Nephron progenitor cell (in vitro differentiated cells): ENCODE measurements at regions not wholly inside any gene's neighbourhood (a gene's known extent, or its start where the extent isn't known, plus 50 kb on each side); places are given as distances from the start of the nearest gene placed in this dataset.

ENCODE experiments used
- DNase-seq: peaks from one replicate; pipeline ENCODE4 v3.0.0; 2021
- H3K27ac Mint-ChIP-seq: 2 replicates; pipeline ENCODE4 v1.8.0; 2021; ENCODE audit warnings: mild to moderate bottlenecking, moderate library complexity, mixed read lengths
- H3K27me3 Mint-ChIP-seq: 2 replicates; pipeline ENCODE4 v1.8.0; 2021; ENCODE audit warnings: mild to moderate bottlenecking, low read depth, mixed read lengths; ENCODE audit not compliant: poor library complexity
- H3K36me3 Mint-ChIP-seq: 2 replicates; pipeline ENCODE4 v1.8.0; 2021; ENCODE audit warnings: low read depth, mixed read lengths
- H3K4me1 Mint-ChIP-seq: 2 replicates; pipeline ENCODE4 v1.8.0; 2021; ENCODE audit warnings: mixed read lengths
- H3K4me3 Mint-ChIP-seq: 2 replicates; pipeline ENCODE4 v1.8.0; 2021; ENCODE audit warnings: mild to moderate bottlenecking, moderate library complexity, mixed read lengths
- H3K9me3 Mint-ChIP-seq: 2 replicates; pipeline ENCODE4 v1.8.0; 2021; ENCODE audit warnings: mild to moderate bottlenecking, moderate library complexity, mixed read lengths
- TF ChIP-seq, protein P1 (sequence below): fragments of 200-600 bp; sonication (generic); IDR thresholded peaks from 2 replicates; pipeline ENCODE4 v1.5.0; 2021; ENCODE audit warnings: antibody characterized with exemption

DNA sequence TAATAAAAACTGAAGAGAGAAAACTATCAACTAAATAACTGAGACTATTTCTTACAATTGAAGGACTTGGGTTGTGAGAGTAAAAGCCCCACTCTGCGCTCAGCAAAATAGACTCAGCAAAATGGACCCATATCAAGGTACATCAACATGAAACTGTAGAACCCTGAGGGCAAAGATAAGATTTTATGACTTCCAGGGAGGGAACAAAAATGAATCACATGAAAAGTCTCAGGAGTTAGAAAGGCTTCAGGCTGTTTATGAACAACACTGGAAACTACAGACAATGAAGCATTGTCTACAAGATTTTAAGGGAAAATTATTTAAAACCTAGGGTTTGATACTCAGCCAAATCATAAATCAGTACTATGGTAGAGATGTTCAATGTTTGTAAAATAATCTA is 434.3 kb downstream of the PTPRC start:
- DNase-seq, result no peak
- Mint-ChIP-seq H3K36me3 (no peaks in the 10 kb centered on the region), H3K9me3 (no peaks in the 10 kb centered on the region), H3K27ac (no peak overlapping the region), H3K4me1 (no peaks in the 10 kb centered on the region), H3K4me3 (no peak overlapping the region), H3K27me3 (peaks cover 5% of the 10 kb centered on the region)
- TF ChIP-seq, protein P1, sequence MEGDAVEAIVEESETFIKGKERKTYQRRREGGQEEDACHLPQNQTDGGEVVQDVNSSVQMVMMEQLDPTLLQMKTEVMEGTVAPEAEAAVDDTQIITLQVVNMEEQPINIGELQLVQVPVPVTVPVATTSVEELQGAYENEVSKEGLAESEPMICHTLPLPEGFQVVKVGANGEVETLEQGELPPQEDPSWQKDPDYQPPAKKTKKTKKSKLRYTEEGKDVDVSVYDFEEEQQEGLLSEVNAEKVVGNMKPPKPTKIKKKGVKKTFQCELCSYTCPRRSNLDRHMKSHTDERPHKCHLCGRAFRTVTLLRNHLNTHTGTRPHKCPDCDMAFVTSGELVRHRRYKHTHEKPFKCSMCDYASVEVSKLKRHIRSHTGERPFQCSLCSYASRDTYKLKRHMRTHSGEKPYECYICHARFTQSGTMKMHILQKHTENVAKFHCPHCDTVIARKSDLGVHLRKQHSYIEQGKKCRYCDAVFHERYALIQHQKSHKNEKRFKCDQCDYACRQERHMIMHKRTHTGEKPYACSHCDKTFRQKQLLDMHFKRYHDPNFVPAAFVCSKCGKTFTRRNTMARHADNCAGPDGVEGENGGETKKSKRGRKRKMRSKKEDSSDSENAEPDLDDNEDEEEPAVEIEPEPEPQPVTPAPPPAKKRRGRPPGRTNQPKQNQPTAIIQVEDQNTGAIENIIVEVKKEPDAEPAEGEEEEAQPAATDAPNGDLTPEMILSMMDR, result no peak

DNA sequence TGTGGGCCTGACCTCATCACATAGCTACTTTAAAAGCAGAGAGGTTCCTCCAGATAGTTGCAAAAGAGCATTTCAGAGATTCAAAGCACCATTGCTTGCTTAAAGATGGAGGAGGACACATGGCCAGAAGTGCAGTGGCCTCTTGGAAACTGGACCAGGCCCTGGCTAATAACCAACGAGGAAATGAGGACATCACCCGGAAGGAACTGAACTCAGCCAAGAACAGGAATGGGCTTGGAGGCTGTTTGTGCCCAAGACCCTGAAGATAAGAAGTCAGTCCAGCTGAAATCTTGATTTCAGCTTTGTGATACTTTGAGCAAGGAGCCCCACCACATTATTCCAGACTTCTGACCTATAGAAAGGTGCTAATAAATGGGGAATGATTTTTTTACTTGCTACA is 437.0 kb downstream of the PTPRC start:
- H3K9me3 Mint-ChIP-seq, result no peaks in the 10 kb centered on the region
- H3K27me3 Mint-ChIP-seq, result peaks cover 5% of the 10 kb centered on the region
- peaks cover 4% of the 10 kb centered on the region for H3K4me1 Mint-ChIP-seq
- no peak for DNase-seq
- no peak overlapping the region for H3K4me3 Mint-ChIP-seq
- TF ChIP-seq, protein P1, result no peak
- H3K36me3 Mint-ChIP-seq, result no peaks in the 10 kb centered on the region
- H3K27ac Mint-ChIP-seq, result no peak overlapping the region

DNA sequence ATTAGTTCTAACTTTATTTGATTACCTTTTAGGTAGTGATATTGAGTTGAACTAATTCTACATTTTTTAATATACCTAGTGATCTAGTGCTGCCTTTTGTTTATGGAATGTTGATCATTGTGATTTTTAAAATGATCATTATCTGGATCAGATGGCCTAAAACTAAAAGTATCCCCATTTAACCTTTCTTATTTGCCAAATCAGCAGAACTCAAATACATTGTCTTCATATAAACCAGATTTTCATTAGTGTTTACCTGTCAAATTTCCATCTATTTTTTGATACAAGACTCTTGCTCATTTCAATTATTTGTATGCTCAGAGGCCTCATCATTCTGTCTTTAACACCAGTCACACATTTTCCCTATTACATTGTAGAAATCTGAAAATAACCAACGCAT is 441.2 kb downstream of the PTPRC start:
- H3K36me3 Mint-ChIP-seq, result no peaks in the 10 kb centered on the region
- no peaks in the 10 kb centered on the region for H3K9me3 Mint-ChIP-seq
- H3K27me3 Mint-ChIP-seq, result no peaks in the 10 kb centered on the region
- peaks cover 19% of the 10 kb centered on the region for H3K4me1 Mint-ChIP-seq
- TF ChIP-seq, protein P1, result no peak
- H3K4me3 Mint-ChIP-seq, result no peak overlapping the region
- H3K27ac Mint-ChIP-seq, result no peak overlapping the region
- no peak for DNase-seq

DNA sequence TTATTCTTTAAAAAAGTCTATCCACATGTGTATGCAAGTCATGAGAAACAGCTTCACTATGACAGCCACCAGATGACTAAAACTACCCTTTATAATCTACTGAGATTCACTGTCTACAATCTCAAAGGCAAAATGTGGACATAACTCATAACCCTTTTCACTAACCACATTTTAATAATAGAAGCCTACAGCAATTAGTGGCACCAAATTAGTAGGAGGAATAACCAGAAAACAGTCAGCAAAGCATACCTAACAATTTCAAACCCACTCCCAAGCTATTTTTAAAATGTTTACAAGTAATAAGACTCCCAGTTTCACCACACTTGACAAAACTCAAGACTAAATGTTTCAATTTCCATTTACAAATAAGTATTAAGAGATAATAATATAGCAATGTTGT is 442.9 kb downstream of the PTPRC start:
- Mint-ChIP-seq H3K9me3 (no peaks in the 10 kb centered on the region), H3K36me3 (peaks cover 5% of the 10 kb centered on the region), H3K4me3 (no peak overlapping the region), H3K27ac (no peak overlapping the region), H3K27me3 (no peaks in the 10 kb centered on the region), H3K4me1 (peaks cover 34% of the 10 kb centered on the region)
- TF ChIP-seq, protein P1, result no peak
- DNase-seq, result no peak

DNA sequence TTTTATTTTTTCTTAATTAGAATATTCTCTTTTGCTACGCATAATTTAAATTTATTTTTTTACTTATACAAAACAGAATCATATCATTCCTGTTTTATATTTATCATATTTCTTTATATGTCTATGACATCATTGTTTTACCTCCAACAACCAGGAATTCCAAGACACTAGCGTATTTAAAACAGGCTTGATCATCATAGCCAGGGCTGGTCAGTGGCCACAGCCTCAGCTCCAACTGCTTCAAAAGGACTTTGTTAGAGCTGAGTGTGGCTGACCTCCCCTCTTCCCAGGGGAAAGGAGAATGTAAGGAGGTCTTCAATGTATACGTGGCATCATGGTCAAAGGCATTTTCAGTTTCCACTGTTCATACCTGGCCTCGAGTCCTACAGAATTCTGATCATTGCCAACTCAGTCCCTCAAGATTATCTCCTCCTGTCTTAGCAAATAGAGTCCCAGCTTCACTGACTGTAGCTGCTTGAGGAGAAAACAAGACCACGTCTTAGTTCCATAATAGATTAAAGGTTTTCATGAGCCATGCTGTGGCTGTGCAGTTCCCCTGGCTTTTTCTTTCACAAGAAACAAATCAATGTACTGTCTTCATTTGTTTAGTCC is 444.0 kb downstream of the PTPRC start:
- Mint-ChIP-seq H3K27me3 (no peaks in the 10 kb centered on the region), H3K9me3 (no peaks in the 10 kb centered on the region), H3K27ac (no peak overlapping the region), H3K36me3 (peaks cover 5% of the 10 kb centered on the region), H3K4me1 (peaks cover 44% of the 10 kb centered on the region), H3K4me3 (no peak overlapping the region)
- DNase-seq, result no peak
- TF ChIP-seq, protein P1, result no peak

DNA sequence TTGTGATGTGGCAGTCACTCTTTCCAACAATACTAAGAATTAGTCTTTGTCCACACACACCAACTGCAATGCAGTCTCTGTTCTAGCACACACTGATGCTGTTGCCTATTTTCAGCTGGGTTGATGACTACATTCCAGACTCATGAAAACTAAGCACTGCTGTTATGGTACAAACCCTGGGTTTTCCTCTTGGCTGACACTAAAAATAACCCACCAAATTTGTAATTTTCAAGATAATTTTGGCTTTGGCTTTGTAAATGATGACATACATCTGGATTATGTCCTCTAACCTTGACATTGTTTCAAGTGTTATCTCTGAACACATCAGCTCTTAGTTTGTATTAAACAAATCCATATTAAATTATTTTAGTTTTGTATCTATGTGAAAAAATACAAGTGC is 444.8 kb downstream of the PTPRC start:
- peaks cover 49% of the 10 kb centered on the region for H3K4me1 Mint-ChIP-seq
- peaks cover 5% of the 10 kb centered on the region for H3K36me3 Mint-ChIP-seq
- no peaks in the 10 kb centered on the region for H3K9me3 Mint-ChIP-seq
- DNase-seq, result no peak
- TF ChIP-seq, protein P1, result no peak
- H3K4me3 Mint-ChIP-seq, result no peak overlapping the region
- no peaks in the 10 kb centered on the region for H3K27me3 Mint-ChIP-seq
- H3K27ac Mint-ChIP-seq, result no peak overlapping the region
